Lower lobe of right lung (tissue), 2 donors: ENCODE measurements at regions not wholly inside any gene's neighbourhood (a gene's known extent, or its start where the extent isn't known, plus 50 kb on each side); places are given as distances from the start of the nearest gene placed in this dataset.

Experiments used
- ATAC-seq, 2 donors: fragments of 200-7000 bp; cut with Tn5 transposase; one replicate each; pipeline ENCODE4 v1.9.1; 2020 to 2022; ENCODE audit warnings: mild to moderate bottlenecking in 2 of 2, moderate library complexity in 2 of 2
- DNase-seq: peaks from one replicate; pipeline ENCODE4 v3.0.0-alpha.2; 2020
- H3K27ac ChIP-seq: fragments of 200-600 bp; one replicate; pipeline ENCODE4 v1.8.0; 2022
- H3K27me3 ChIP-seq: fragments of 200-600 bp; one replicate; pipeline ENCODE4 v1.8.0; 2022; ENCODE audit warnings: low read depth
- H3K36me3 ChIP-seq: fragments of 200-600 bp; one replicate; pipeline ENCODE4 v1.8.0; 2022; ENCODE audit warnings: mild to moderate bottlenecking
- H3K4me1 ChIP-seq: fragments of 200-600 bp; one replicate; pipeline ENCODE4 v1.8.0; 2022
- H3K4me3 ChIP-seq: fragments of 200-600 bp; one replicate; pipeline ENCODE4 v1.8.0; 2022; ENCODE audit warnings: mild to moderate bottlenecking
- H3K9me3 ChIP-seq: fragments of 200-600 bp; one replicate; pipeline ENCODE4 v1.8.0; 2022
- CTCF ChIP-seq: fragments of 200-600 bp; IDR thresholded peaks from one replicate; pipeline ENCODE4 v1.8.0; 2022; ENCODE audit warnings: antibody characterized with exemption, mild to moderate bottlenecking
- intact Hi-C: fragments of 100-400 bp; cut with DNase I; formaldehyde crosslinking; loops from one replicate; pipeline ENCODE4 v1.11.0; 2022
- donor health status: DM: no; HTN: yes; CAD: no; lungs with severe emphysema.

- H3K4me3 ChIP-seq: no peak overlapping the region
- intact Hi-C loops: no loop called here
- no peak for DNase-seq
- no peak for TF ChIP-seq CTCF
- no peak overlapping the region for H3K27ac ChIP-seq
- H3K36me3 ChIP-seq: no peaks in the 10 kb centered on the region
- no peaks in the 10 kb centered on the region for H3K9me3 ChIP-seq
- no peaks in the 10 kb centered on the region for H3K4me1 ChIP-seq
- no peak for ATAC-seq
- no peaks in the 10 kb centered on the region for H3K27me3 ChIP-seq
These were observed 250.3 kb downstream of the GPR37 start for GRCh38 chr7:124515106-124515830.

DNA sequence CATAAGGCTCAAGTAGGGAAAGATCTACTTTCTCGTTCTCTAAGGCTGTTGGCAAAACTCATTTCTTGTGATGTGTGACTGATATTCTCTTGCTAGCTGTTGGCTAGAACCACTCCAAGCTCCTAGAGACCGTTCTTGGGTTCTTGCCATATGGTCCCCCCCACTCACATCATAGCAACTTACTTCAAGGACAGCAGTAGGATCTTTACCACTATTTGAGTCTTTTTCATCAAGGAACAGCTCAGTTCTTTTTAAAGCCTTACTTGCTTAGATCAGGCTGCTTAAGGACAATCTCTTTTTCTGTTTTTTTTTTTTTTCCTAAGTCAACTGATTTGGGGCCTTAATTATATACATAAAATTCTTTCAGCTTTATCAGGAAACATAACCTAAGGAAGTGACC lies 251.1 kb downstream of the GPR37 start:
- ATAC-seq (no peak), DNase-seq (no peak)
- Histone ChIP-seq H3K36me3 (no peaks in the 10 kb centered on the region), H3K9me3 (no peaks in the 10 kb centered on the region), H3K4me3 (no peak overlapping the region), H3K4me1 (no peaks in the 10 kb centered on the region), H3K27ac (no peak overlapping the region), H3K27me3 (no peaks in the 10 kb centered on the region)
- no peak for TF ChIP-seq CTCF
- intact Hi-C loops: no loop called here

DNA sequence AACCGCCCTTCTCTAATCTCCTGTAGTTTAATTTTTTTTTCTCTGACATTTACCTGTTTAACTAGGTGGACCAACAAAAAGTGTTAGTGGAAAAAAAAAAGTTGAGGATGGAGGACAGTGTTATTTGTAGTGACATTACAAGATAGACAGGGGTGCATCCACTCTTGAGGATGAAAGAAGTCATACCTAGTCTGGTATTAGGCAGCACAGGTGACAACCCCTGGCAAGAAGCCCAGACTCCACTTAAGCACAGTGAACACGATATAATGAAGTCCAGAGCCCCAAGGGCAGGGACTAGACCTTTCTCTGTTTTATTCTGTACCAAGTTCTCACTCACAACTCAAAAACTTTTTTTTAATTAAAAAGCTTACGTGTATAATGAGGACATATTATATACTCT lies 268.4 kb downstream of the GPR37 start:
- no peaks in the 10 kb centered on the region for H3K36me3 ChIP-seq
- ATAC-seq: no peak

DNA sequence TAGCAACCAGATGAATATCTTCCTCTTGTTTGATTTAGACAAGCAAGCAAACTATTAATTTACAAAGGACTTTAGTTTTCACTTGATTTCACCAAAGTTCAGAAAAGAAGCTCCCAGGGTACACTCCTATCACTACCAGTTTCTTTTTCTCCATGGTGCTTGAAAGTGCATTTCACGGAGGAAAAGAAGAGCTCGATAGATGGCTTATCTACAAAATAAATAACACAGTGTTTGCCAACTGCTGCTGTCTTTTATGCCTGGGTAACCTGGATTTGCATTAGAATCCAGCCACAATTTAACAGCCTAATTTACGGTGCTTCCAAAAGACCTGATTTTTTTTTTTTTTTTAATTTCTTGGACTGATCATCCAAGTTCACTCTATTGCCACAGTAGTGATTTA lies 275.7 kb downstream of the GPR37 start:
- no peaks in the 10 kb centered on the region for H3K27me3 ChIP-seq
- TF ChIP-seq CTCF: no peak
- H3K4me1 ChIP-seq: no peaks in the 10 kb centered on the region
- no peak overlapping the region for H3K4me3 ChIP-seq
- intact Hi-C loops: no loop called here
- no peaks in the 10 kb centered on the region for H3K36me3 ChIP-seq
- ATAC-seq (no peak), DNase-seq (no peak)
- no peaks in the 10 kb centered on the region for H3K9me3 ChIP-seq
- no peak overlapping the region for H3K27ac ChIP-seq

More for the DNA sequence above, 268.4 kb downstream of the GPR37 start:
- Histone ChIP-seq H3K4me3 (no peak overlapping the region), H3K27me3 (no peaks in the 10 kb centered on the region), H3K4me1 (no peaks in the 10 kb centered on the region), H3K27ac (no peak overlapping the region), H3K9me3 (no peaks in the 10 kb centered on the region)
- no peak for DNase-seq
- no peak for TF ChIP-seq CTCF
- intact Hi-C loops: no loop called here

DNA sequence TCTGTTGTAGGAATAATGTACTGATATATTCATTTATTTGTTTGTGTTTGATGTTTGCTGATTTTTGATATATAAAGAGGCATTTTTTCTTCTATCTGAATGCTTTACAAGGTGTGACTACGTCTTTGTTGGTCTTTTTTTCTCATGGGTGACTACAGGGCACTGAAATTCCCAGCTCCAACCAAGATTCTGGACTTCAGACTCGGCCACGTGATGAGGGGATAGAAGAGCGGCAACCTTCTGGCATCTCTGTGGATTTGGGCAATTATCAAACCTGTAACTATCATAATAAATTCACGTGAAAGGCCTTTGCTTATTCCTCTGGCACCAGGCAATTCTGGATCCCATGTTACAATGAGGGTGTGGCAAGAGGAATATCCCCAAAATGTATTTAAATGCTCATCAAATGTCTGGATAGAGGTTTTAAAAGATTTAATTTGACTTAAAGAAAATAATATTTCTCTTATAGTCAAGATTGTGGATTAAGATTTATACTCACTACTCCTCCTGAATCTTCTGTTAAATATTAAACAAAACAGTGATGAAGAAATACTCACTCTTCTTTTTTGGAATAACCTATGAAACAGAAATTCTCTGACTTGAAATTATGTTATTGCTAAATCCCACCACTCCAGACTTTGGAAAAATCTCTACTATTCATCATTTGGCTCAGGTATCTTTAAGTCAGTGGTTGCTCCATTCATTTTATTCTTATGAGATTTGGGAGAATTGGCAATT lies 276.3 kb downstream of the GPR37 start:
- no peaks in the 10 kb centered on the region for H3K9me3 ChIP-seq
- H3K4me3 ChIP-seq: no peak overlapping the region
- no peaks in the 10 kb centered on the region for H3K4me1 ChIP-seq
- TF ChIP-seq CTCF: no peak
- intact Hi-C loops: no loop called here
- no peak overlapping the region for H3K27ac ChIP-seq
- H3K27me3 ChIP-seq: no peaks in the 10 kb centered on the region
- no peaks in the 10 kb centered on the region for H3K36me3 ChIP-seq
- ATAC-seq (no peak), DNase-seq (no peak)
